ENCODE measurements at regions not wholly inside any gene's neighbourhood (a gene's known extent, or its start where the extent isn't known, plus 50 kb on each side); places are given as distances from the start of the nearest gene placed in this dataset.
"Not testable (repeated sequence)": the region's sequence is repeated elsewhere in the genome, so short reads cannot be mapped to it uniquely, and the experiment has no call there.

GRCh38 chr7:84857336-84857735, 329.5 kb downstream of the SEMA3D start:
- ChIA-PET CTCF (interaction anchor here (0.7 to 1.0 kb wide), 2 partner anchors 10 to 15 kb away, joined by 3 to 4 read pairs; no protein-coding TSS in a partner anchor), POLR2A (no interaction called here)
- H3K4me3 ChIP-seq (ENCODE audit: low read depth in 2 of 2, low read length in 1 of 2), result no peak overlapping the region
- 65% methylated on average over 3 of the region's 3 CpGs for WGBS (ENCODE audit: low lambda C conversion rate)
- peaks cover 0 to 2% of the 10 kb centered on the region in 2 experiments; a peak in 1 of 4 replicates for H3K4me1 ChIP-seq (ENCODE audit: control insufficient read depth in 1 of 2, insufficient read depth in 2 of 2, low read depth in 1 of 2, low read length in 1 of 2)
- H3K79me2 ChIP-seq (ENCODE audit: insufficient read depth), result no peaks in the 10 kb centered on the region
- no peaks in the 10 kb centered on the region for H3K27me3 ChIP-seq (ENCODE audit: insufficient read depth)
- H3F3A ChIP-seq (replicated peaks; ENCODE audit: insufficient read depth), result no peaks in the 10 kb centered on the region
- no peaks in the 10 kb centered on the region for H4K20me1 ChIP-seq (ENCODE audit: insufficient read depth)
- H3K9me3 ChIP-seq, result peaks cover 6% of the 10 kb centered on the region; the same call in 1 of the 2 replicates
- H3K4me2 ChIP-seq, result no peak overlapping the region
- H2AFZ ChIP-seq (ENCODE audit: low read depth), result no peak overlapping the region
- DNase-seq, result no peak
- no peak overlapping the region for H3K9ac ChIP-seq
- H3K27ac ChIP-seq (ENCODE audit: low read depth in 2 of 2, low read length in 1 of 2), result no peak overlapping the region
- no peaks in the 10 kb centered on the region for H3K9me2 ChIP-seq
- no peak for TF ChIP-seq GABPA (IDR thresholded peaks at IDR 0.05; ENCODE audit: low read depth)
- no peak for TF ChIP-seq TEAD4 (IDR thresholded peaks at IDR 0.05; ENCODE audit: borderline replicate concordance, insufficient read depth)
- no peak for TF ChIP-seq JUND (IDR thresholded peaks at IDR 0.05)
- TF ChIP-seq FOSL2 (IDR thresholded peaks at IDR 0.05; ENCODE audit: borderline replicate concordance, low read depth), result no peak
- TF ChIP-seq NFIC (IDR thresholded peaks at IDR 0.05; ENCODE audit: borderline replicate concordance), result no peak
- no peak for TF ChIP-seq MEF2A (IDR thresholded peaks at IDR 0.05; ENCODE audit: borderline replicate concordance, low read depth)
- no peak for TF ChIP-seq POLR2AphosphoS5 (IDR thresholded peaks at IDR 0.05; ENCODE audit: low read depth, low read length)
- TF ChIP-seq NRF1 (IDR thresholded peaks at IDR 0.05; ENCODE audit: low read depth, low read length), result no peak
- TF ChIP-seq RXRA (IDR thresholded peaks at IDR 0.05; ENCODE audit: borderline replicate concordance, low read depth), result no peak
- TF ChIP-seq CTCF (IDR thresholded peaks at IDR 0.05), result no peak
- no peak for TF ChIP-seq FOXJ3 (CRISPR knock-in tag; IDR thresholded peaks at IDR 0.05)
- no peak for TF ChIP-seq TCF12 (IDR thresholded peaks at IDR 0.05)
- TF ChIP-seq, protein P1, sequence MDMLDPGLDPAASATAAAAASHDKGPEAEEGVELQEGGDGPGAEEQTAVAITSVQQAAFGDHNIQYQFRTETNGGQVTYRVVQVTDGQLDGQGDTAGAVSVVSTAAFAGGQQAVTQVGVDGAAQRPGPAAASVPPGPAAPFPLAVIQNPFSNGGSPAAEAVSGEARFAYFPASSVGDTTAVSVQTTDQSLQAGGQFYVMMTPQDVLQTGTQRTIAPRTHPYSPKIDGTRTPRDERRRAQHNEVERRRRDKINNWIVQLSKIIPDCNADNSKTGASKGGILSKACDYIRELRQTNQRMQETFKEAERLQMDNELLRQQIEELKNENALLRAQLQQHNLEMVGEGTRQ (IDR thresholded peaks at IDR 0.05; ENCODE audit: borderline replicate concordance, low read depth, low read length), result no peak
- no peak for TF ChIP-seq GATA2 (CRISPR knock-in tag; IDR thresholded peaks at IDR 0.05)
- TF ChIP-seq RFX5 (IDR thresholded peaks at IDR 0.05; ENCODE audit: low read length), result no peak
- H3K36me3 ChIP-seq (replicated peaks in 1 of 2; ENCODE audit: control insufficient read depth in 1 of 2, insufficient read depth in 2 of 2, low read length in 1 of 2), result no peaks in the 10 kb centered on the region

DNA sequence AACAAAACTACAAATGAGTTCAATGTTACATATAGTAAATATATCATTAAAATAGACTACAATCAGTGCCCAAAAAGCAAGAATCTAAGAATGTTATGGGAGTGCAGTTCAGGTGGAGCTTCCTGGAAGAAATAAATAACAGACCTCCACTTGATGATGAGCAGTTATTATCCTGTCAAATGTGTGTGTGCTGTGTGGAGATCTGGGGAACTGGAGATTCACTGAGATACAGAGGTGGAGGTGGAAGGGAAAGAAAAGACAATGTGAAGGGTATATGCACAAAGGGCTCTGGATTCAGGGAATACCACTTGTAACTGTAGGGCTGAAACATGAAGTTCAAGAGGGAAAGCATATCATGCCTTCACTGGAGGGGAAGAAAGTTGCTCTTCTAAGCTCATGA, 331.1 kb downstream of the SEMA3D start:
- no peaks in the 10 kb centered on the region for H3F3A ChIP-seq (replicated peaks; ENCODE audit: insufficient read depth)
- H3K9me2 ChIP-seq, result no peaks in the 10 kb centered on the region
- H3K27ac ChIP-seq (ENCODE audit: low read depth in 2 of 2, low read length in 1 of 2), result no peak overlapping the region
- no peak overlapping the region for H3K9ac ChIP-seq
- TF ChIP-seq GABPA (IDR thresholded peaks at IDR 0.05; ENCODE audit: low read depth), result no peak
- TF ChIP-seq POLR2AphosphoS5 (IDR thresholded peaks at IDR 0.05; ENCODE audit: low read depth, low read length), result no peak
- no peak overlapping the region for H3K4me2 ChIP-seq
- peaks cover 0 to 2% of the 10 kb centered on the region in 2 experiments; a peak in 1 of 4 replicates for H3K4me1 ChIP-seq (ENCODE audit: control insufficient read depth in 1 of 2, insufficient read depth in 2 of 2, low read depth in 1 of 2, low read length in 1 of 2)
- no peaks in the 10 kb centered on the region for H4K20me1 ChIP-seq (ENCODE audit: insufficient read depth)
- CTCF ChIA-PET, result no interaction called here
- no peaks in the 10 kb centered on the region for H3K36me3 ChIP-seq (replicated peaks in 1 of 2; ENCODE audit: control insufficient read depth in 1 of 2, insufficient read depth in 2 of 2, low read length in 1 of 2)
- no peak overlapping the region for H2AFZ ChIP-seq (ENCODE audit: low read depth)
- H3K79me2 ChIP-seq (ENCODE audit: insufficient read depth), result no peaks in the 10 kb centered on the region
- POLR2A ChIA-PET, result no interaction called here
- DNase-seq, result no peak
- no peak overlapping the region for H3K4me3 ChIP-seq (ENCODE audit: low read depth in 2 of 2, low read length in 1 of 2)
- H3K9me3 ChIP-seq, result peaks cover 6% of the 10 kb centered on the region; the same call in 1 of the 2 replicates
- H3K27me3 ChIP-seq (ENCODE audit: insufficient read depth), result no peaks in the 10 kb centered on the region

DNA sequence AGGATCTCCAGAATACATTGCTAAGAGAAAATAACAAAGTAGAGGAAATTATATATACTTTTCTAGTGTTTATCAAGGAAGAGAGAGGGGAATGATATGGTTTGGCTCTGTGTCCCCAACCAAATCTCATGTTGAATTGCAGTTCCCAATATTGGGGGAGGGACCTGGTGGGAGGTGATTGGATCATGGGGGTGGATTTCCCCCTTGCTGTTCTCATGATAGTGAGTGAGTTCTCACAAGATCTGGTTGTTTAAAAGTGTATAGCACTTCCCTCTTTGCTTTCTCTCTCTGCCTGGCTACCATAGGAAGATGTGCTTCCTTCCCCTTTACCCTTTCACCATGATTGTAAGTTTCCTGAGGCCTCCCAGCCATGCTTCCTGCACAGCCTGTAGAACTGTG, 337.9 kb downstream of the SEMA3D start:
- H3K27ac ChIP-seq (ENCODE audit: low read depth in 2 of 2, low read length in 1 of 2); H3K9ac ChIP-seq; H3K36me3 ChIP-seq (replicated peaks in 1 of 2; ENCODE audit: control insufficient read depth in 1 of 2, insufficient read depth in 2 of 2, low read length in 1 of 2); H3K4me1 ChIP-seq (ENCODE audit: control insufficient read depth in 1 of 2, insufficient read depth in 2 of 2, low read depth in 1 of 2, low read length in 1 of 2); H2AFZ ChIP-seq (ENCODE audit: low read depth); DNase-seq; H3F3A ChIP-seq (replicated peaks; ENCODE audit: insufficient read depth); CTCF ChIA-PET; H3K27me3 ChIP-seq (ENCODE audit: insufficient read depth); H3K79me2 ChIP-seq (ENCODE audit: insufficient read depth); H3K9me2 ChIP-seq; H4K20me1 ChIP-seq (ENCODE audit: insufficient read depth); H3K9me3 ChIP-seq; POLR2A ChIA-PET; H3K4me2 ChIP-seq; H3K4me3 ChIP-seq (ENCODE audit: low read depth in 2 of 2, low read length in 1 of 2): not testable (repeated sequence)
